Astrocyte (in vitro differentiated cells and primary cell): ENCODE measurements at regions not wholly inside any gene's neighbourhood (a gene's known extent, or its start where the extent isn't known, plus 50 kb on each side); places are given as distances from the start of the nearest gene placed in this dataset.

Source experiments
- DNase-seq: peaks from one replicate; pipeline ENCODE4 v3.0.0-alpha.2; 2010; ENCODE audit warnings: low read depth
- FAIRE-seq: peaks from 2 replicates; lab custom pipeline; 2011; peaks lifted over from hg19 to GRCh38; lab: Jason Lieb, UNC
- H2AFZ ChIP-seq: 2 replicates; pipeline ENCODE4 v1.6.0; 2012; ENCODE audit warnings: low read depth, low read length, inconsistent platforms
- H3K27ac ChIP-seq: 2 replicates; pipeline ENCODE4 v1.5.1; 2011; ENCODE audit warnings: low read depth, low read length, inconsistent platforms
- H3K27me3 ChIP-seq: 2 replicates; pipeline ENCODE4 v1.6.0; 2011; ENCODE audit warnings: low read length, inconsistent platforms; ENCODE audit not compliant: insufficient read depth
- H3K36me3 ChIP-seq: 2 replicates; pipeline ENCODE4 v1.5.1; 2011; ENCODE audit warnings: low read length, inconsistent platforms; ENCODE audit not compliant: insufficient read depth
- H3K4me1 ChIP-seq: 2 replicates; pipeline ENCODE4 v1.5.1; 2011; ENCODE audit warnings: low read length, inconsistent platforms; ENCODE audit not compliant: insufficient read depth
- H3K4me2 ChIP-seq: 2 replicates; pipeline ENCODE4 v1.6.0; 2012; ENCODE audit warnings: low read length, inconsistent platforms
- H3K4me3 ChIP-seq: 2 replicates; pipeline ENCODE4 v1.5.1; 2011; ENCODE audit warnings: low read depth, mild to moderate bottlenecking, low read length, inconsistent platforms; ENCODE audit not compliant: insufficient read depth
- H3K79me2 ChIP-seq: 2 replicates; pipeline ENCODE4 v1.6.0; 2012; ENCODE audit warnings: mild to moderate bottlenecking, low read length, inconsistent platforms; ENCODE audit not compliant: insufficient read depth
- H3K9ac ChIP-seq: 2 replicates; pipeline ENCODE4 v1.6.0; 2012; ENCODE audit warnings: mild to moderate bottlenecking, low read length, inconsistent platforms
- H3K9me3 ChIP-seq: 2 replicates; pipeline ENCODE4 v1.5.1; 2012; ENCODE audit warnings: low read depth, mild to moderate bottlenecking, low read length, inconsistent platforms; ENCODE audit not compliant: insufficient read depth
- H4K20me1 ChIP-seq: 2 replicates; pipeline ENCODE4 v1.6.0; 2012; ENCODE audit warnings: low read length, inconsistent platforms; ENCODE audit not compliant: insufficient read depth
- H3K27ac Mint-ChIP-seq: one replicate; pipeline ENCODE4 v1.8.0; 2021; ENCODE audit warnings: mild to moderate bottlenecking, mixed read lengths; ENCODE audit not compliant: unreplicated experiment
- H3K27me3 Mint-ChIP-seq: one replicate; pipeline ENCODE4 v1.8.0; 2021; ENCODE audit warnings: low read depth, mixed read lengths; ENCODE audit not compliant: unreplicated experiment
- H3K36me3 Mint-ChIP-seq: one replicate; pipeline ENCODE4 v1.8.0; 2021; ENCODE audit warnings: low read depth, mixed read lengths; ENCODE audit not compliant: unreplicated experiment
- H3K4me1 Mint-ChIP-seq: one replicate; pipeline ENCODE4 v1.8.0; 2021; ENCODE audit warnings: low read depth, mixed read lengths; ENCODE audit not compliant: unreplicated experiment
- H3K4me3 Mint-ChIP-seq: one replicate; pipeline ENCODE4 v1.8.0; 2021; ENCODE audit warnings: mild to moderate bottlenecking, moderate library complexity, mixed read lengths; ENCODE audit not compliant: unreplicated experiment
- H3K9me3 Mint-ChIP-seq: one replicate; pipeline ENCODE4 v1.8.0; 2021; ENCODE audit warnings: mild to moderate bottlenecking, mixed read lengths; ENCODE audit not compliant: unreplicated experiment
- CTCF ChIP-seq: IDR thresholded peaks from 2 replicates; pipeline ENCODE4 v1.5.1; 2011; ENCODE audit warnings: low read depth, mild to moderate bottlenecking, inconsistent platforms, low read length, moderate library complexity; ENCODE audit not compliant: insufficient read depth
- EZH2 ChIP-seq: IDR thresholded peaks from 2 replicates; pipeline ENCODE4 v1.6.1; 2012; ENCODE audit warnings: mild to moderate bottlenecking, low read length, inconsistent platforms; ENCODE audit not compliant: insufficient read depth

- no peak for TF ChIP-seq CTCF
- TF ChIP-seq EZH2: no peak
- Histone ChIP-seq H3K4me1 (peaks cover 9% of the 10 kb centered on the region), H3K27ac (no peak overlapping the region), H2AFZ (peak overlapping the region; percentile 38), H3K9ac (no peak overlapping the region), H3K36me3 (no peaks in the 10 kb centered on the region), H3K27me3 (no peaks in the 10 kb centered on the region), H3K79me2 (no peaks in the 10 kb centered on the region), H4K20me1 (no peaks in the 10 kb centered on the region), H3K9me3 (no peaks in the 10 kb centered on the region), H3K4me3 (peak overlapping the region; percentile 7), H3K4me2 (peak overlapping the region; percentile 45)
- DNase-seq: no peak
- FAIRE-seq: peak; percentile 20
- peaks cover 4% of the 10 kb centered on the region for H3K9me3 Mint-ChIP-seq
- H3K27ac Mint-ChIP-seq: peak overlapping the region; percentile 75
- H3K4me3 Mint-ChIP-seq: no peak overlapping the region
- peaks cover 2% of the 10 kb centered on the region for H3K36me3 Mint-ChIP-seq
- peaks cover 23% of the 10 kb centered on the region for H3K4me1 Mint-ChIP-seq
- H3K27me3 Mint-ChIP-seq: no peaks in the 10 kb centered on the region
Observed at GRCh38 chr12:76713130-76713529, 50.8 kb upstream of the ZDHHC17 start.

- Mint-ChIP-seq H3K4me1 (peaks cover 30% of the 10 kb centered on the region), H3K27me3 (no peaks in the 10 kb centered on the region)
- no peak for FAIRE-seq
Observed at GRCh38 chr12:76713986-76714385, 49.9 kb upstream of the ZDHHC17 start.

More at GRCh38 chr12:76713986-76714385, 49.9 kb upstream of the ZDHHC17 start:
- peaks cover 14% of the 10 kb centered on the region for H3K4me1 ChIP-seq
- no peaks in the 10 kb centered on the region for H3K27me3 ChIP-seq
- DNase-seq: no peak
- H3K27ac ChIP-seq: no peak overlapping the region
- no peak overlapping the region for H3K4me2 ChIP-seq
- no peak for TF ChIP-seq CTCF
- no peak for TF ChIP-seq EZH2
- H3K36me3 ChIP-seq: no peaks in the 10 kb centered on the region
- Mint-ChIP-seq H3K9me3 (peaks cover 4% of the 10 kb centered on the region), H3K4me3 (no peak overlapping the region), H3K36me3 (peaks cover 2% of the 10 kb centered on the region), H3K27ac (no peak overlapping the region)
- H3K9me3 ChIP-seq: no peaks in the 10 kb centered on the region
- H3K4me3 ChIP-seq: no peak overlapping the region
- no peak overlapping the region for H3K9ac ChIP-seq
- no peaks in the 10 kb centered on the region for H3K79me2 ChIP-seq
- no peaks in the 10 kb centered on the region for H4K20me1 ChIP-seq
- no peak overlapping the region for H2AFZ ChIP-seq
